ENCODE measurements at regions not wholly inside any gene's neighbourhood (a gene's known extent, or its start where the extent isn't known, plus 50 kb on each side); places are given as distances from the start of the nearest gene placed in this dataset.

DNA sequence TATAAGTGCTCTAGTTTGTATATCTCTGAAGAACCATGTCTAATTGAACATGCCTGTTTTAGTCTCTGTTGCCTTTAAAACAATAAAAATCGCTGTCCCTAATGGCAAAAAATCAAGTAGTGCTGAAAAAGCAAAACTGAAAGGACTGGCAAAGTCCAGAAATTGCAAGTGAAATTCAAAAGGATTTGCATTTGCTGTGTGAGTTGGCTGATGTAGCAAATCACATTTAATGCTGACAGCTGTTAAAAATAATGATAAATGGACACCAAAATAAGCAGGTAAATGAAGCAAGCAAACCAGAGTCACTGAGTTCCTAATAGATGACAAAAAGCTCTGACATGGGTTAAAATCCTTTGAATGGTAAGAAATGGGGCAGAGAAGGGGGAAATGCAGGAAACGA, 874.1 kb downstream of the GRM8 start:
- intact Hi-C loops (cut with DNase I, micrococcal nuclease): no loop called here
- no peak for ATAC-seq
- DNase-seq: no peak

DNA sequence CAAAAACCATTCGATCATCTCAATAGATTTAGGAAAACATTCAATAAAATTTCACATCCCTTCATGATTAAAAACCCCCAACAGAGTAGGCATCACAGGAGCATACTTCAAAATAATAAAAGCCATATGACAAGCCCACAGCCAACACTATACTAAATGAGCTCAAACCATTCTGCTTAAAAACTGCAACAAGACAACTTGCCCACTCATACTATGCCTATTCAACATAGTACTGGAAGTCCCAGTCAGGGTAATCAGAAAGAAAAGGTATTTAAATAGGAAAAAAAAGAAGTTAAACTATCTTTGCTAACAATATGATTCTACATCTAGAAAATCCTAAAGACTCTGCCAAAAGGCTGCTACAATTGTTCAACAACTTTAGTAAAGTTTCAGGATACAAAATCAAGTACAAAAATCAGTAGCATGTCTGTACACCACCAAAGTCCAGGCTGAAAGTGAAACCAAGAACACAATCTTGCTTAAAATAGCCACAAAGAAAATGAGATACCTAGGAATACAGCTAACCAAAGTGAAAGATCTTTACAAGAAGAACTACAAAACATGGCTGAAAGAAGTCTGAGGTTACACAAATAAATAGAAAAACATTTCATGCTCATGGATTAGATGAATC, 882.6 kb downstream of the GRM8 start:
- DNase-seq (no peak), ATAC-seq (no peak)
- intact Hi-C loops (cut with DNase I, micrococcal nuclease): no loop called here

DNA sequence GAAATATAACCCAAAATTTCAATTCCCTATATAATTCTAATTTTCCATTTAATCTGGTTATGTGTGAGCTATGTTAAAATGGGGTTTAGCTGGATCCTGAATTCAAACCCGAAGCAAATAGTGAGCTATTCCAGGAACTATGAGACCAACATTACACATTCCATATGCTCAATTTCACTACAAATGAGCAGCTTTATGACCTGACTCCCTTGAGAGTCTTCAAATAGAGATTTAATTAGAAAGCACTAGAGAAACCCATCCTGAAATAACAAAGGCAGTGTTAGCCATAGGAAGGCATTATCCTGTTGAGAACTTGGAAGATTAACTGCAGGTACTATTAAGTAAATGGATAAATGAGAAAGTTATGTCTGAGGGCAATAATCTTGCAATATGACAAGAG, 890.0 kb downstream of the GRM8 start:
- intact Hi-C loops (cut with DNase I, micrococcal nuclease): no loop called here

DNA sequence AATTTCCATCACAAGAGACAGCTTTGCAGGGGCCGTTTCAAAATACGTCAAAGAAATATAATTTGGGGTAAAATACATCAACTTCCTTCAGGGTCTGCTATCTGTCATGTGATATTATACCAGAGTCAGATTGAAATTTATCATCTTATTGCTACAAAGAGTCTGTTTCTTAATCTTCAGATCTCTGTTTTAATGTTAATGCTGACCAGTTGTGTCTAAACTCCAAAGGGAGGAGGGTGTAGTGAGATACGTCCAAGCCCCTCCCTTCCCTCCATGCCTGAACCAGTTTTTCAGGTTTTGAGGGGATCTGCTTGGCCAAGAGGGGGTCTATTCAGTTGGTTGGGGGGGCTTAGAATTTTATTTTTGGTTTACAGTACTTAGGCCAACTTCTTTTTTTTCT, 891.6 kb downstream of the GRM8 start:
- intact Hi-C loops (cut with DNase I, micrococcal nuclease): no loop called here
- no peak for ATAC-seq

More for the DNA sequence above, 890.0 kb downstream of the GRM8 start:
- no peak for DNase-seq
- no peak for ATAC-seq

DNA sequence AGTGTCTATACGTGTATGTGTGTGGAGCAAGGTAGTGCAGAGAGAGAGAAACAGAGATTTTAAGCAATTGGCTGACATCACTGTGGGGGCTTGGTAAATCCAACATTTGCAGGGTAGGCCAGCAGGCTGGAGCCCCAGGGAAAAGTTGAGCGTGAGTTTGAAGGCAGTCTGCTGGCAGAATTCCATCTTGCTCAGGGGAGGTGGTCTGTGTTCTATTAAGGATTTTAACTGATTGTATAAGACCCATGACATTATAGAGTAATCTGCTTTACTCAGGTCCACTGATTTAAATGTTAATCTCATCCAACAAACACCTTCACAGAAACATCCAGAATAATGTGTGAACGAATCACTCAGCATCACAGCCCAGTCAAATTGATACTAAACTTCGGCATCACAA, 912.9 kb downstream of the GRM8 start:
- intact Hi-C loops (cut with DNase I, micrococcal nuclease): no loop called here
- ATAC-seq (no peak), DNase-seq (no peak)

More for the DNA sequence above, 891.6 kb downstream of the GRM8 start:
- no peak for DNase-seq

DNA sequence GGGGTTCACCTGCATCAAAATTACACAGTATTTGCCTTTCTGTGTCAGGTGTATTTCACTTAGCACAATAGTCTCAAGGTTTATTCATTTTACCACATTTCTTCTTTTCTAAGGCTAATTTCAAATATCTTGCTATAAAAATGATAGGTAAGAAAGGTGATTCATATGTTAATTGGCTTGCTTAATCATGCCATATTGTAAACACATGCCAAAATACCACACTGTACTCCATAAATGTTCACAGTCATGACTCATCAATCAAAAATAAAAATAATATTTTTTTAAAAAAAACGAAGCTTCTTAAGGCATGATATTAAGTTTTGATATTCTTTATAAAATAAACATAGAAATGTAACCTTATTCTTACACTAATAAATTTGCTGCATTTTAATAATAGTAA, 947.1 kb downstream of the GRM8 start:
- DNase-seq (no peak), ATAC-seq (no peak)
- intact Hi-C loops (cut with DNase I, micrococcal nuclease): no loop called here

DNA sequence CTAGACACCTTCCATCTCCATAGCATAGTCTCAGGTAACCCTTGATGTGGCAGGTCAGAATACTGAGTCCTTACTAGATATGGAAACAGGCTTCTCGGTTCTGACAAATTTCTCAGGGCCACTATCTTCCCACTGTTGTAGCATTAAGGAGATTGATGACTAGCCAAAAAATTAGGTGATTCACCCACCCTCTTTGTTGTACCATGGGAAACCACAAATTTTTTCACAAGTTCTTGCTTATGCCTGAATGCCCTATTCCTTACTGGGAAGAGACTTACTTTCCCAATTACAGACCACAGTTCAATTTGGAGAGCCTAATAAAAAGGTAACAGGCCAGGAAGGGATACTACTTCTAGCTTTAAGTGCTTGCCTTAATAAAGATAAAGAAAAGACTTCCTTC, 948.8 kb downstream of the GRM8 start:
- no peak for DNase-seq
- ATAC-seq: no peak
- intact Hi-C loops (cut with DNase I, micrococcal nuclease): no loop called here

DNA sequence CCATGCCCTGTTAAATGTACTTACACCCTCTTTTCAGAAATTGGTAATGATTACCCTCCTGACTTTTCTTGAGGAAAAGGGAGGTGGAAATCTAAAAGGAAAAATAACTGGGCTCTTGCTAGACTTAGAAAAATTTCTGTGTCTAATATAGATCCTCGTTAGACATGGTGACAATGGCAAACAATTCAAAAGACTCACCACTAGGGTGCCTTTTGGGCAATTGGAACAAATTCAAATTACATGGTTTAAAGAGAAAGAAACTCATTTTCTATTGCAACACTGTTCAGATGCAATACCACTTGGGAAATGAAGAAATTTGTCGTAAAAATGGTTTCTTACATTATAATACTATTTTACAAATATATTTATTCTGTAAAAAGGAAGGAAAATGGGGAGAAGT, 950.1 kb downstream of the GRM8 start:
- ATAC-seq (no peak), DNase-seq (no peak)
- intact Hi-C loops (cut with DNase I, micrococcal nuclease): no loop called here

DNA sequence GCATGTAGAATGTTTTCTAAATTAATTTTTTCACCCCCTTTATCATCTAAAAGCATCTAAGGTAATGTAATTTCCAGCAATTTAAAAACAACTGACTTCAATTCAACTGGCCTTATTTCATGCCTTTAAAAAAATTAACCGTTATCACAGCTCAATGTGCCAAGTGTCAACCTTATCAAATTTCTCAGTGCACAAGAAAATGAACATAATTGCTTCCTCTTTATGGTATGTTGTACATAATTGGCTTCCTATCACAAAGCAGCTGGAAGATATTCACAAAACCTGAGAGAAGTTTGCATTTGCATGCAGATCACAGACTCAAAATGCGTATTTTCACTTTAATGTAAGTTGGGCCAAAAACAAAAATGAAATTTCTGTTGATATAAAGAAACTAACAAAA, 966.4 kb downstream of the GRM8 start:
- intact Hi-C loops (cut with DNase I, micrococcal nuclease): no loop called here
- no peak for DNase-seq
- no peak for ATAC-seq

DNA sequence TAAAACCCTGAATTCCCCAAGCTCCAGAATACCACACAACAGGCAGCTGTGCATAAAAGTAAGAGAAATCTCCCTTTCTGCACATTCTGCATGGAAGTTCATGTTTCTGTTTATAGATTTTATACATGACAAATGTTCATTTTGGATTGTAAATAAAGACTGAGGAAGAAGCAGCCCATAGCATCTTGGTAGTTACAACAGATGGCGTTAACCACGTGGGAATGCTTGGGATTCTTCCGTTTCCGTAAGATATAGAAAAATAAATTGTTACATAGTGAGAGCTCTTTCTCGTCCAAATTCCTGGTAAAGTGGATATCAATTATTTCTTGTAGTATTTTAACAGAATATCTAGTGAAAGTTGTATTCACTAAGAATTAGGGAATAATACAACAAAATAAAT, 1016.5 kb downstream of the GRM8 start:
- intact Hi-C loops (cut with DNase I, micrococcal nuclease): no loop called here
- ATAC-seq (no peak), DNase-seq (no peak)

DNA sequence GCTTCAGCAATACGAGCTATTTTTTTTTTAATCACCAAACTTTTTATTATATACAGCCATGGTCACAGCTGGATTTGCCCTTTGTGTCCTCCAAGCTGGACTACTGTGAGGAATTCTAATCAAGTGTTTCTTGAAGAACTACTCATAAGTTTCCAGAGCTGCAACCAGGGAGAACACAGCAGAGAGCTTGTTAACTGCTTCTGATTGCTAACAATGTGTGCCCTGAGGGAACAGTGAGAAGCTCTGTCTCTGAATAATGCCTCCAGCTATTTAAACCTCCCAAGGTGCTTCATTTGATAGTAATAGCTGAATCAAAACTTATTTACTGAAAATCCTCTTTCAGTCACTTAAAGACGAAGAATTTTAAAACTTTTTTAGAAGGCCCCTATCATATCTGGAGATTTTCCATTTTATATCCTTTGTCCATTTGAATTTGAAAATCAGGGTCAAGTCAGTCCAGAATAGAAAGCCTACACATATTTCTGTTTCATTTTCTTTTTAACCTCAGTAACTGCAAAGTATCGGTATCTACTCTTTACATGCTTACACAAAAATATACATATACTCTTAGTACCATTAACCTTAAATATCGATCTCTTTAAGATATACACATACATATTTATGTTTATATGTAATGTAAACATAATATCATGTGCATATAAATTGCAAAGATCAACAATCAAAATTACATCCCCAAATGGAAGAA, 1024.2 kb downstream of the GRM8 start:
- intact Hi-C loops (cut with DNase I, micrococcal nuclease): no loop called here
- DNase-seq (no peak), ATAC-seq (no peak)

DNA sequence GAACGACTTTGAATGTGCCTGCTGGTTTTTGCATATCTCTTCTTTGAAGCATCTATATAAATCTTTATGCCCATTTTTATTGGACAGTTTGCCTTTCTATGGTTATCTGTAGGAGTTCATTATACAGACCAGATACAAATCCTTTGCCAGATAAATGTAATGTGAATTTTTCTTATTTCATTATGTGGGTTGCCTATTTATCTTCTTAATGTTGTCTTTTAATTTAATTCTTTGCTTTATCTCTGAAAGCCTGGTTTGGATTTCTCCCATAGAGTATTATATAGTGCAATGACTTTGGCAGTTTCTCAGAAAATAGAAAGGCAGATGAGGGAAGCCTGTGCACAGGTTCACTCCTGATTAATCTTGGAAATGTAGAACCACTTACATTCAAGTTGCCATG, 1025.1 kb downstream of the GRM8 start:
- no peak for ATAC-seq
- intact Hi-C loops (cut with DNase I, micrococcal nuclease): no loop called here
- no peak for DNase-seq

DNA sequence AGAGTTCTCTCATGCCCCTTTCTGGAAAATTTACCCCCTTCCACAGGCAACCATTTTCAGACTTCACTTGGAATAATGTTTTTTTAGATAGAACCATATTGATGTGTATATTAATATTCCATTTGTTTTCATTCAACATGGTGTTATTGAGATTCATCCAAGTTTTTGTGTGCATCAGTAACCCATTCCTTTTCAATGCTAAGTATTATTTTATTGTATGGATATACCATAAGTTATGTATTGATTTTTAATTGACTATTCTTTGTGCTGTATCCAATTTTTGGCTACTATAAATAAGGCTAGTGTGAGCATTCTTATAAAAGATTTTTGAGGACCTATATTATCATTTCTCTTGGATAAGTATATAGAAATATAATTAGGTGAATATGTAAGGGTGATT, 1025.7 kb downstream of the GRM8 start:
- intact Hi-C loops (cut with DNase I, micrococcal nuclease): no loop called here
- no peak for ATAC-seq
- no peak for DNase-seq

DNA sequence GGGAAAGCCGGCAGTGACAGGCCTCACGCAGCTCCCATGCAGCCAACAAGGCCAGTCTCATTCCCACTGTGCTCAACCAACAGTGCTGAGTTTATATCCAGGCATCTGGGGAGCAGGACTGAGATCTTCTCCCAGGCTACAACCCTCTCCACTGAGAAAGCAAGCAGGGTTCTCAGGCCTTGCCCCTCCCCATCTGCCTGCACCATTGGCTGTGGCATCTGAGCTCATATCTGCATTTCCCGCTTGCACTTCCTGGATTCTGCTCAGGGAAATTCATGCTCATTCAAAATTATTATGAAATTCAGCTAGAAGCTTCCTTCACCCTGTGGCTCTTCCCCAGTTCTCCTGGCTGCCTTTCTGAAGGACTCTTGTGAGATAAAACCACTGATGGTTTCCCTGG, 1029.0 kb downstream of the GRM8 start:
- DNase-seq: no peak
- intact Hi-C loops (cut with DNase I, micrococcal nuclease): no loop called here
- no peak for ATAC-seq

DNA sequence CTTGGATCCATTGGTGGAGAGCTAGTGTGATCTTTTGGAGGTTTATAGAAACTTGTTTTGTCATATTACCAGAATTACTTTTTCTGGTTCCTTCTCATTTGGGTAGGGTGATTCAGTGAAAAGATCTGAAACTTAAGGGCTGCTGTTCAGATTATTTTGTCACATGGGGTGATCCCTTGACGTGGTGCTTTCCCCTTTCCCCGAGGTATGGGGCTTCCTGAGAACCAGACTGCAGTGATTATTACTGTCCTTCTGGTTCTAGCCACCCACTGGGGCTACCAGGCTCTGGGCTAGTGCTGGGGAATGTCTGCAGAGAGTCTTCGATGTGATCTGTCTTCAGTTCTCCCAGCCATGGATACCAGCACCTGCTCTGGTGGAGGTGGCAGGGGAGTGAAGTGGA, 1030.0 kb downstream of the GRM8 start:
- ATAC-seq (no peak), DNase-seq (no peak)
- intact Hi-C loops (cut with DNase I, micrococcal nuclease): no loop called here

DNA sequence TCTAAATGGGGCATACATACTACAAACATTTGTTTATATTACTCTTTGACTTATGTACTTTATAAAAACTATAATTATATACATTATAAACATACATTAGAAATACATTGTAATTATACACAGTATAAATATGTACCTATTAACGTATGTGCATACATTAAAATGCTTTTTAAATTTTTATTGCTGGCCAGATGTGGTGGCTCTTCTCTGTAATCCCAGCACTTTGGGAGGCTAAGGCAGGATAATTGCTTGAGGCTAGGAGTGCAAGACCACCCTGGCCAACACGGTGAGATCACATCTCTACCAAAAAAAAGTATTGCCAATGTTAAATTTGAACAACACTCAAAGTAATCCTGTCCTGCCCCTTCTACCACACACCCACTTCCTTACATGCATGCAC, 1037.0 kb downstream of the GRM8 start:
- no peak for DNase-seq
- intact Hi-C loops (cut with DNase I, micrococcal nuclease): no loop called here
- ATAC-seq: no peak

DNA sequence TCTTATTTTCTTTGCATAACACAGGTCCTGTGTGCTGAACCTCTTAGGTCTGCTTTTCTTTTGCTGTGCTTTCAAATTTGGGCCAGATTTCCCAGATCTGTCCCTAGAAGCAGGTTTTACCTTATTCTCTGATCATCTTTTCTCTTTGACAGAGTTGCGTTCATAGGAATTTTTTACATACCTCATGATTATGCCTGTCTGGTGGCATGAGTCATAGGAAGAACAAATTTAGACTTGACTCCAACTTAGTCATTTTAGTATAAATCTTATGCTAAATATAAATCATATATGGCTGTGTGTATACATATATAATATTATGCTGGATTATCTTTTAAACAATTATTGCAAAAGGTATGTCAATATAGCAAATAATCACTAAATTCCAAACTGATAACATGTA, 1038.9 kb downstream of the GRM8 start:
- intact Hi-C loops (cut with DNase I, micrococcal nuclease): no loop called here
- ATAC-seq (no peak), DNase-seq (no peak)

DNA sequence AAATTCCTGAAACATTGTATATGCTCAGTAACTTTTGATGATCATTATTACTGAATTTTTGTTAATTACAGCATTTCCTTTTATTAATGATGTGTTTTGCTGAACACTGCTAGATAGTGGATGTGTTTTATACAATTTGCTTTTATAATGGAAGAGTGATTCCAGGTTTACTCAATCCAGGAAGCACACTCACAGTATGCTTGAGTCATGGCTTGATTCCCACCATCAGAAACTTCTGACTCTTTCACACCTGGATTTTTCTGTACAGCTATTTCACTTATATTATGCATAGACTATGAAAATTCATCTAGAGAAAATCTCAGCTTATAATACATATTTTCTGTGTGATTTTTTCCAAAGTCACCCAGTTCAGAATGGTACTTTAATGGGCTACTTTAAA, 1040.9 kb downstream of the GRM8 start:
- ATAC-seq (no peak), DNase-seq (no peak)
- intact Hi-C loops (cut with DNase I, micrococcal nuclease): no loop called here

DNA sequence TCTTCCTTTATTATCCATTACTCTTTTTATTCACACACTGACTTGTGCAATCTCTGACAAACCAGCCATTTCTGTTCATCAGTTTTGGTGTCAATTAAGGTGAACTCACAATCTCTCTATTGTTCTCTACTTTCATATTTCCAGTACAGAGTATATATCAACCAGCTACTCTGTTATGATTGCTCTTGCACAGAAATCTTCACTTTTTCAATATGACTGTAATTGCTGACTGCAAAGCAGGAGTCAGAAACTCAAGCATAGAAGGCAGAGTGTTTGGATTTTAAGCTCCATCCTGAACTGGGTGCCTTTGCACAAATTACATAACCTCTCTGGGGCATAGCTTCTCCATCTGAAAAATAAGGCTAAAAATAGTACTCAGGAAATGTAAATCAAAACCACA, 1042.0 kb downstream of the GRM8 start:
- intact Hi-C loops (cut with DNase I, micrococcal nuclease): no loop called here
- DNase-seq: no peak
- ATAC-seq: no peak

DNA sequence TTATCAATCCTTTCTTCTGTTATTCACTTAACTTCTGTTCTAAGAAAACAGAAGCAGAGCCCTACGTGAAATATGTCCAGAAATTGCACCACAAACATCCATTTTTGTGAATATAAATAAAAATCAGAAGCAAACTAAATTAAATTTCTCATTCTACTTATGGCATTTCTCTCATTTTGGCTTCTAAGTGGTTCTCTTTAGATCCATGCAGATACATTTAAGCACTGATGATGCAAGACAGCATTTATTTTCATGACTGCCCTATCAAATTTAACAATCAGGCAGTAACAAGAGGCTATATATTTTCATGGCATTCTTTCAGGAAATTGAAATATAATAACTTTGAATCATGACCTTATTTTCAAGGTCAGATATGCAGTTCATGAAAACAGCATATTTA, 1049.6 kb downstream of the GRM8 start:
- DNase-seq: no peak
- intact Hi-C loops (cut with DNase I, micrococcal nuclease): no loop called here
- no peak for ATAC-seq

DNA sequence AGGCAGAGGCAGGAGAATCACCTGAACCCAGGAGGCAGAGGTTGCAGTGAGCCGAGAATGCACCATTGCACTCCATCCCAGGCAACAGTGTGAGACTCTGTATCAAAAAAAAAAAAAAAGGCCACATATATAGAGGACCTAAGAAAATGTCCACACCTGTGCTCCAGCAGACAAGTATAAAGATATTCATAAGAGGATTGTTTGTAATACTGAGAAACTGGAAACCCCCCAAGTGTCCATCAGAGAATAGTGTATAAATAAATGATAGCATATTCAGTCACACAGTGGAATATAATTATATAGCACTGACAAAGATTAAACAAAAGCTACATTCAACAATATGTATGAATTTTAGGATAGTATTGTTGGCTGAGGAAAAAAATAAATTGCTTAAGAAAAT, 1050.6 kb downstream of the GRM8 start:
- DNase-seq (no peak), ATAC-seq (no peak)
- intact Hi-C loops (cut with DNase I, micrococcal nuclease): no loop called here
